Endodermal cell (in vitro differentiated cells): ENCODE measurements at regions not wholly inside any gene's neighbourhood (a gene's known extent, or its start where the extent isn't known, plus 50 kb on each side); places are given as distances from the start of the nearest gene placed in this dataset.
"Not testable (repeated sequence)": the region's sequence is repeated elsewhere in the genome, so short reads cannot be mapped to it uniquely, and the experiment has no call there.

Experiments
- DNase-seq: peaks from one replicate; pipeline ENCODE4 v3.0.0-alpha.2; 2017
- H3K27ac ChIP-seq: 2 replicates; pipeline ENCODE4 v1.5.1; 2013; ENCODE audit warnings: mild to moderate bottlenecking, low read depth, low read length, moderate library complexity
- H3K27me3 ChIP-seq: 2 replicates; pipeline ENCODE4 v1.6.1; 2013; ENCODE audit warnings: mild to moderate bottlenecking, low read length, moderate library complexity; ENCODE audit not compliant: insufficient read depth, control insufficient read depth, poor library complexity, severe bottlenecking
- H3K36me3 ChIP-seq: 2 replicates; pipeline ENCODE4 v1.7.0; 2013; ENCODE audit warnings: mild to moderate bottlenecking, low read length, moderate library complexity; ENCODE audit not compliant: control insufficient read depth, insufficient read depth
- H3K4me1 ChIP-seq: one replicate; pipeline ENCODE4 v1.7.0; 2013; ENCODE audit warnings: low read length; ENCODE audit not compliant: control insufficient read depth, insufficient read depth
- H3K4me3 ChIP-seq: 2 replicates; pipeline ENCODE4 v1.5.1; 2013; ENCODE audit warnings: mild to moderate bottlenecking, low read length, moderate library complexity
- H3K9ac ChIP-seq: 2 replicates; pipeline ENCODE4 v1.6.1; 2013; ENCODE audit warnings: mild to moderate bottlenecking, low read length, moderate library complexity; ENCODE audit not compliant: poor library complexity, severe bottlenecking; ENCODE audit errors: extremely low read depth
- H3K9me3 ChIP-seq: 2 replicates; pipeline ENCODE4 v1.6.1; 2013; ENCODE audit warnings: mild to moderate bottlenecking, low read length, moderate library complexity; ENCODE audit not compliant: control insufficient read depth
- H3K27ac Mint-ChIP-seq: 2 replicates; pipeline ENCODE4 v1.8.0; 2020; ENCODE audit warnings: mixed read lengths
- H3K27me3 Mint-ChIP-seq: 2 replicates; pipeline ENCODE4 v1.8.0; 2021; ENCODE audit warnings: mild to moderate bottlenecking, mixed read lengths; ENCODE audit not compliant: insufficient read depth
- H3K36me3 Mint-ChIP-seq: 2 replicates; pipeline ENCODE4 v1.8.0; 2020; ENCODE audit warnings: low read depth, mixed read lengths
- H3K4me1 Mint-ChIP-seq: 2 replicates; pipeline ENCODE4 v1.8.0; 2020; ENCODE audit warnings: mixed read lengths
- H3K4me3 Mint-ChIP-seq: 2 replicates; pipeline ENCODE4 v1.8.0; 2020; ENCODE audit warnings: mild to moderate bottlenecking, moderate library complexity, mixed read lengths
- H3K9me3 Mint-ChIP-seq: 2 replicates; pipeline ENCODE4 v1.8.0; 2020; ENCODE audit warnings: mild to moderate bottlenecking, mixed read lengths
- CTCF ChIP-seq: fragments of 200-600 bp; sonication (generic); conservative IDR thresholded peaks from 2 replicates; pipeline ENCODE4 v1.5.0; 2021; ENCODE audit warnings: antibody characterized with exemption, mild to moderate bottlenecking
- WGBS, 2 experiments: methylation state at CpG; one replicate each; pipeline versions ENCODE4 v1.1.5 to v1.1.7; 2013; ENCODE audit warnings: missing lambda C conversion rate in 2 of 2, mixed read lengths in 1 of 2; ENCODE audit not compliant: insufficient coverage in 1 of 2, insufficient read length in 1 of 2; 5-methylcytosine and 5-hydroxymethylcytosine counted together

GRCh38 chr5:67771221-67771620, 444.3 kb upstream of the PIK3R1 start:
- Histone ChIP-seq H3K27ac (no peak overlapping the region), H3K27me3 (no peaks in the 10 kb centered on the region), H3K36me3 (no peaks in the 10 kb centered on the region), H3K9me3 (peaks cover 3% of the 10 kb centered on the region), H3K9ac (no peak overlapping the region), H3K4me3 (no peak overlapping the region), H3K4me1 (no peaks in the 10 kb centered on the region)
- TF ChIP-seq CTCF: no peak
- H3K4me1 Mint-ChIP-seq: peaks cover 30% of the 10 kb centered on the region
- 83 to 88% methylated on average over 1 to 2 of the region's 2 CpGs for WGBS, 2 experiments
- DNase-seq: no peak
- peaks cover 5% of the 10 kb centered on the region for H3K36me3 Mint-ChIP-seq
- no peaks in the 10 kb centered on the region for H3K9me3 Mint-ChIP-seq
- H3K4me3 Mint-ChIP-seq: no peak overlapping the region
- no peaks in the 10 kb centered on the region for H3K27me3 Mint-ChIP-seq
- H3K27ac Mint-ChIP-seq: no peak overlapping the region

GRCh38 chr5:67770431-67771025, 445.0 kb upstream of the PIK3R1 start:
- no peak overlapping the region for H3K27ac Mint-ChIP-seq
- no peaks in the 10 kb centered on the region for H3K4me1 ChIP-seq
- WGBS, 2 experiments: 90 to 91% methylated on average over 4 to 5 of the region's 5 CpGs

GRCh38 chr5:67765697-67766096, 449.9 kb upstream of the PIK3R1 start:
- 83 to 84% methylated on average over 1 to 2 of the region's 2 CpGs for WGBS, 2 experiments
- no peak overlapping the region for H3K27ac ChIP-seq
- TF ChIP-seq CTCF: no peak
- H3K36me3 ChIP-seq: no peaks in the 10 kb centered on the region
- no peak overlapping the region for H3K27ac Mint-ChIP-seq
- H3K4me3 ChIP-seq: no peak overlapping the region
- H3K4me1 Mint-ChIP-seq: peaks cover 10% of the 10 kb centered on the region
- H3K36me3 Mint-ChIP-seq: peaks cover 12% of the 10 kb centered on the region
- no peaks in the 10 kb centered on the region for H3K27me3 Mint-ChIP-seq
- no peak overlapping the region for H3K4me3 Mint-ChIP-seq
- no peak for DNase-seq
- H3K9ac ChIP-seq: no peak overlapping the region
- H3K27me3 ChIP-seq: no peaks in the 10 kb centered on the region
- no peaks in the 10 kb centered on the region for H3K4me1 ChIP-seq
- peaks cover 19% of the 10 kb centered on the region for H3K9me3 Mint-ChIP-seq
- H3K9me3 ChIP-seq: peaks cover 3% of the 10 kb centered on the region

More at GRCh38 chr5:67770431-67771025, 445.0 kb upstream of the PIK3R1 start:
- peaks cover 30% of the 10 kb centered on the region for H3K4me1 Mint-ChIP-seq
- no peak overlapping the region for H3K27ac ChIP-seq
- no peak overlapping the region for H3K4me3 Mint-ChIP-seq
- no peak for TF ChIP-seq CTCF
- H3K27me3 ChIP-seq: no peaks in the 10 kb centered on the region
- no peaks in the 10 kb centered on the region for H3K36me3 ChIP-seq
- no peaks in the 10 kb centered on the region for H3K9me3 Mint-ChIP-seq
- no peak for DNase-seq
- no peak overlapping the region for H3K9ac ChIP-seq
- H3K9me3 ChIP-seq: peaks cover 3% of the 10 kb centered on the region
- H3K4me3 ChIP-seq: no peak overlapping the region
- no peaks in the 10 kb centered on the region for H3K27me3 Mint-ChIP-seq
- H3K36me3 Mint-ChIP-seq: peaks cover 5% of the 10 kb centered on the region

- H3K9ac ChIP-seq, H3K27me3 Mint-ChIP-seq, H3K4me1 ChIP-seq, H3K36me3 ChIP-seq, H3K4me3 ChIP-seq, H3K4me1 Mint-ChIP-seq, H3K27me3 ChIP-seq, H3K27ac Mint-ChIP-seq, H3K4me3 Mint-ChIP-seq, DNase-seq, H3K27ac ChIP-seq: not testable (repeated sequence)
- H3K36me3 Mint-ChIP-seq: peaks cover 27% of the 10 kb centered on the region
- 90 to 100% methylated on average over 4 to 10 of the region's 10 CpGs for WGBS, 2 experiments
- H3K9me3 ChIP-seq: peaks cover 48% of the 10 kb centered on the region
- peaks cover 89% of the 10 kb centered on the region for H3K9me3 Mint-ChIP-seq
These were observed 457.8 kb upstream of the PIK3R1 start for GRCh38 chr5:67757771-67758170.
